ENCODE measurements at regions not wholly inside any gene's neighbourhood (a gene's known extent, or its start where the extent isn't known, plus 50 kb on each side); places are given as distances from the start of the nearest gene placed in this dataset.

- Histone ChIP-seq H3K14ac (ENCODE audit: insufficient read length) (no peak overlapping the region), H3K27ac (ENCODE audit: low read depth, low read length) (no peak overlapping the region), H3K23ac (ENCODE audit: insufficient read length) (no peak overlapping the region), H3K9me3 (ENCODE audit: insufficient read depth in 2 of 2, low read depth in 1 of 2, low read length in 1 of 2) (no peaks in the 10 kb centered on the region), H2BK15ac (ENCODE audit: low read length) (no peak overlapping the region), H4K8ac (ENCODE audit: extremely low read depth, insufficient read depth, low read length) (no peak overlapping the region), H2BK20ac (ENCODE audit: low read length) (no peak overlapping the region), H3K56ac (replicated peaks; ENCODE audit: insufficient read length, low read depth, low read length) (no peak overlapping the region), H3K27me3 (replicated peaks in 1 of 4; ENCODE audit: control insufficient read depth in 3 of 4, extremely low read depth in 1 of 4, insufficient read depth in 3 of 4, low read length in 3 of 4) (no peaks in the 10 kb centered on the region), H3K9ac (replicated peaks in 1 of 4; ENCODE audit: extremely low read depth in 1 of 4, low read depth in 3 of 4, low read length in 3 of 4) (no peak overlapping the region), H4K20me1 (replicated peaks in 1 of 2; ENCODE audit: control insufficient read depth in 1 of 2, insufficient read depth in 2 of 2, low read length in 2 of 2) (no peaks in the 10 kb centered on the region), H4K91ac (replicated peaks; ENCODE audit: insufficient read length, low read length) (no peak overlapping the region), H3K36me3 (ENCODE audit: control insufficient read depth in 2 of 4, insufficient read depth in 4 of 4, low read length in 3 of 4) (no peaks in the 10 kb centered on the region), H3K4me3 (ENCODE audit: extremely low read depth in 1 of 4, insufficient read depth in 2 of 4, low read depth in 3 of 4, low read length in 4 of 4) (no peak overlapping the region), H3K4ac (replicated peaks; ENCODE audit: insufficient read length, low read depth, low read length) (no peak overlapping the region), H4K5ac (ENCODE audit: insufficient read length, low read depth, low read length) (no peak overlapping the region), H2AFZ (ENCODE audit: low read length) (no peak overlapping the region), H3K79me2 (ENCODE audit: control insufficient read depth in 1 of 2, insufficient read depth in 2 of 2, low read length in 2 of 2) (no peaks in the 10 kb centered on the region), H2BK5ac (ENCODE audit: low read depth, low read length) (no peak overlapping the region), H2BK12ac (ENCODE audit: low read depth, low read length) (no peak overlapping the region), H3K23me2 (ENCODE audit: low read depth, low read length) (no peaks in the 10 kb centered on the region), H3K18ac (ENCODE audit: extremely low read depth, low read length) (no peak overlapping the region), H2AK5ac (ENCODE audit: low read depth, low read length) (no peak overlapping the region), H3K4me1 (replicated peaks in 1 of 4; ENCODE audit: control insufficient read depth in 3 of 4, insufficient read depth in 4 of 4, low read length in 3 of 4) (no peaks in the 10 kb centered on the region), H3K79me1 (ENCODE audit: low read depth, low read length) (no peaks in the 10 kb centered on the region), H2BK120ac (replicated peaks; ENCODE audit: low read depth, low read length) (no peak overlapping the region), H3K4me2 (ENCODE audit: insufficient read depth in 1 of 2, low read depth in 2 of 2, low read length in 2 of 2) (no peak overlapping the region)
- FAIRE-seq, result no peak
- CTCF ChIA-PET (ENCODE audit: partially characterized antibody), result no interaction called here
- no peak for TF ChIP-seq SIRT6 (IDR thresholded peaks at IDR 0.05; ENCODE audit: low read length)
- TF ChIP-seq TEAD4 (IDR thresholded peaks at IDR 0.05; ENCODE audit: low read depth, low read length), result no peak
- no peak for TF ChIP-seq SP2 (IDR thresholded peaks at IDR 0.05; ENCODE audit: low read length)
- no peak for TF ChIP-seq KDM5A (IDR thresholded peaks at IDR 0.05; ENCODE audit: low read length)
- TF ChIP-seq SAP30 (IDR thresholded peaks at IDR 0.05; ENCODE audit: insufficient read depth, insufficient replicate concordance, low read length), result no peak
- TF ChIP-seq BRCA1 (IDR thresholded peaks at IDR 0.05; ENCODE audit: low read depth, low read length), result no peak
- TF ChIP-seq, protein P1, sequence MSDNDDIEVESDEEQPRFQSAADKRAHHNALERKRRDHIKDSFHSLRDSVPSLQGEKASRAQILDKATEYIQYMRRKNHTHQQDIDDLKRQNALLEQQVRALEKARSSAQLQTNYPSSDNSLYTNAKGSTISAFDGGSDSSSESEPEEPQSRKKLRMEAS (IDR thresholded peaks at IDR 0.05), result no peak
- no peak for TF ChIP-seq EGR1 (IDR thresholded peaks at IDR 0.05; ENCODE audit: borderline replicate concordance, low read depth, low read length)
- TF ChIP-seq, protein P2, sequence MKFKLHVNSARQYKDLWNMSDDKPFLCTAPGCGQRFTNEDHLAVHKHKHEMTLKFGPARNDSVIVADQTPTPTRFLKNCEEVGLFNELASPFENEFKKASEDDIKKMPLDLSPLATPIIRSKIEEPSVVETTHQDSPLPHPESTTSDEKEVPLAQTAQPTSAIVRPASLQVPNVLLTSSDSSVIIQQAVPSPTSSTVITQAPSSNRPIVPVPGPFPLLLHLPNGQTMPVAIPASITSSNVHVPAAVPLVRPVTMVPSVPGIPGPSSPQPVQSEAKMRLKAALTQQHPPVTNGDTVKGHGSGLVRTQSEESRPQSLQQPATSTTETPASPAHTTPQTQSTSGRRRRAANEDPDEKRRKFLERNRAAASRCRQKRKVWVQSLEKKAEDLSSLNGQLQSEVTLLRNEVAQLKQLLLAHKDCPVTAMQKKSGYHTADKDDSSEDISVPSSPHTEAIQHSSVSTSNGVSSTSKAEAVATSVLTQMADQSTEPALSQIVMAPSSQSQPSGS (IDR thresholded peaks at IDR 0.05; ENCODE audit: low read length), result no peak
- TF ChIP-seq, protein P3, sequence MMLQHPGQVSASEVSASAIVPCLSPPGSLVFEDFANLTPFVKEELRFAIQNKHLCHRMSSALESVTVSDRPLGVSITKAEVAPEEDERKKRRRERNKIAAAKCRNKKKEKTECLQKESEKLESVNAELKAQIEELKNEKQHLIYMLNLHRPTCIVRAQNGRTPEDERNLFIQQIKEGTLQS (IDR thresholded peaks at IDR 0.05; ENCODE audit: insufficient read depth, low read depth, low read length), result no peak
- no peak for TF ChIP-seq KDM4A (IDR thresholded peaks at IDR 0.05; ENCODE audit: low read depth, low read length, severe bottlenecking)
- TF ChIP-seq TCF12 (IDR thresholded peaks at IDR 0.05; ENCODE audit: low read depth, low read length), result no peak
- WGBS, 2 experiments (ENCODE audit: extremely low coverage in 1 of 2, insufficient coverage in 1 of 2, insufficient read length in 1 of 2, insufficient replicate concordance in 2 of 2, low coverage in 1 of 2, low lambda C conversion rate in 2 of 2, missing lambda C conversion rate in 1 of 2), result 71% methylated on average over 3 of the region's 3 CpGs; no CpG with 5 or more reads in 1 of the 2 experiments
- POLR2A ChIA-PET (ENCODE audit: partially characterized antibody), result no interaction called here
- DNase-seq (ENCODE audit: low read depth in 1 of 2, low spot score in 2 of 2), result no peak
Measured at GRCh38 chr6:144885817-144886216, 600.7 kb downstream of the UTRN start.

Measured in H1 (cell line).